GM19239 (cell line): ENCODE measurements at regions not wholly inside any gene's neighbourhood (a gene's known extent, or its start where the extent isn't known, plus 50 kb on each side); places are given as distances from the start of the nearest gene placed in this dataset.

Experiments used
- DNase-seq: peaks from one replicate; pipeline ENCODE4 v3.0.0; 2011; ENCODE audit warnings: low spot score; ENCODE audit not compliant: insufficient read length
- FAIRE-seq: peaks from 2 replicates; lab custom pipeline; 2011; peaks lifted over from hg19 to GRCh38; lab: Jason Lieb, UNC

GRCh38 chr12:93098077-93098476 lies 169.0 kb upstream of the EEA1 start:
- peak; percentile 83 for FAIRE-seq
- peak; percentile 22 for DNase-seq

GRCh38 chr12:93099792-93100191 lies 170.7 kb upstream of the EEA1 start:
- DNase-seq (no peak), FAIRE-seq (no peak)

GRCh38 chr12:93100610-93101009 lies 171.5 kb upstream of the EEA1 start:
- FAIRE-seq (no peak), DNase-seq (no peak)

GRCh38 chr12:93101367-93101766 lies 172.3 kb upstream of the EEA1 start:
- FAIRE-seq: no peak

GRCh38 chr12:93102312-93102711 lies 173.2 kb upstream of the EEA1 start:
- DNase-seq (no peak), FAIRE-seq (no peak)

More at GRCh38 chr12:93101367-93101766, 172.3 kb upstream of the EEA1 start:
- DNase-seq: no peak

GRCh38 chr12:93102744-93103143 lies 173.6 kb upstream of the EEA1 start:
- FAIRE-seq (no peak), DNase-seq (no peak)

- FAIRE-seq (no peak), DNase-seq (no peak)
Observed at GRCh38 chr12:93103154-93103553, 174.1 kb upstream of the EEA1 start.

- FAIRE-seq: no peak
- DNase-seq: no peak
Observed at GRCh38 chr12:93104535-93104934, 175.4 kb upstream of the EEA1 start.

- DNase-seq: no peak
- no peak for FAIRE-seq
Observed at GRCh38 chr12:93106910-93107309, 177.8 kb upstream of the EEA1 start.

GRCh38 chr12:93107514-93108312 lies 178.6 kb upstream of the EEA1 start:
- no peak for FAIRE-seq
- no peak for DNase-seq

- FAIRE-seq: no peak
- DNase-seq: no peak
Observed at GRCh38 chr12:93108985-93109384, 179.9 kb upstream of the EEA1 start.

- no peak for FAIRE-seq
- DNase-seq: peak; percentile 8
Observed at GRCh38 chr12:93109551-93110203, 180.6 kb upstream of the EEA1 start.

GRCh38 chr12:93111773-93112172 lies 182.7 kb upstream of the EEA1 start:
- FAIRE-seq (no peak), DNase-seq (no peak)

GRCh38 chr12:93113317-93114006 lies 184.4 kb upstream of the EEA1 start:
- no peak for FAIRE-seq
- no peak for DNase-seq

- DNase-seq: no peak
- no peak for FAIRE-seq
Observed at GRCh38 chr12:93115198-93115601, 186.1 kb upstream of the EEA1 start.

- DNase-seq: no peak
- FAIRE-seq: no peak
Observed at GRCh38 chr12:93115646-93116045, 186.6 kb upstream of the EEA1 start.

- DNase-seq (no peak), FAIRE-seq (no peak)
Observed at GRCh38 chr12:93116632-93117031, 187.5 kb upstream of the EEA1 start.

- DNase-seq (no peak), FAIRE-seq (no peak)
Observed at GRCh38 chr12:93121729-93122488, 192.8 kb upstream of the EEA1 start.

GRCh38 chr12:93122569-93123091 lies 193.5 kb upstream of the EEA1 start:
- DNase-seq: no peak
- peak; percentile 56 for FAIRE-seq

- FAIRE-seq (peak; percentile 85), DNase-seq (no peak)
Observed at GRCh38 chr12:93125126-93125525, 196.0 kb upstream of the EEA1 start.
